ENCODE measurements at regions not wholly inside any gene's neighbourhood (a gene's known extent, or its start where the extent isn't known, plus 50 kb on each side); places are given as distances from the start of the nearest gene placed in this dataset.

- DNase-seq, result no peak
Measured at GRCh38 chr5:54851449-54851848, 133.9 kb downstream of the ESM1 start.

- DNase-seq, result no peak
Measured at GRCh38 chr5:54848581-54848980, 136.8 kb downstream of the ESM1 start.

- DNase-seq, result no peak
Measured at GRCh38 chr5:54845567-54845941, 139.8 kb downstream of the ESM1 start.

- DNase-seq, result no peak
Measured at GRCh38 chr5:54844905-54845566, 140.4 kb downstream of the ESM1 start.

GRCh38 chr5:54844266-54844665 lies 141.1 kb downstream of the ESM1 start:
- DNase-seq, result no peak

GRCh38 chr5:54841481-54841880 lies 143.9 kb downstream of the ESM1 start:
- DNase-seq, result no peak

- DNase-seq, result no peak
Measured at GRCh38 chr5:54838843-54839242, 146.6 kb downstream of the ESM1 start.

- DNase-seq, result no peak
Measured at GRCh38 chr5:54837981-54838380, 147.4 kb downstream of the ESM1 start.

- DNase-seq, result no peak
Measured at GRCh38 chr5:54837093-54837492, 148.3 kb downstream of the ESM1 start.

GRCh38 chr5:54835647-54836046 lies 149.7 kb downstream of the ESM1 start:
- no peak for DNase-seq

- no peak for DNase-seq
Measured at GRCh38 chr5:54834121-54834842, 151.1 kb downstream of the ESM1 start.

- DNase-seq, result no peak
Measured at GRCh38 chr5:54833590-54833989, 151.8 kb downstream of the ESM1 start.

GRCh38 chr5:54832858-54833257 lies 152.5 kb downstream of the ESM1 start:
- DNase-seq, result no peak

- no peak for DNase-seq
Measured at GRCh38 chr5:54832045-54832444, 153.3 kb downstream of the ESM1 start.

GRCh38 chr5:54831233-54831632 lies 154.2 kb downstream of the ESM1 start:
- DNase-seq, result no peak

- no peak for DNase-seq
Measured at GRCh38 chr5:54829676-54830535, 155.5 kb downstream of the ESM1 start.

GRCh38 chr5:54829102-54829501 lies 156.3 kb downstream of the ESM1 start:
- DNase-seq, result no peak

- DNase-seq, result no peak
Measured at GRCh38 chr5:54828151-54828550, 157.2 kb downstream of the ESM1 start.

GRCh38 chr5:54825005-54825404 lies 160.4 kb downstream of the ESM1 start:
- no peak for DNase-seq

- DNase-seq, result no peak
Measured at GRCh38 chr5:54823006-54823405, 162.4 kb downstream of the ESM1 start.

GRCh38 chr5:54822324-54822687 lies 163.1 kb downstream of the ESM1 start:
- DNase-seq, result no peak

- no peak for DNase-seq
Measured at GRCh38 chr5:54821445-54822323, 163.7 kb downstream of the ESM1 start.
